OCI-LY1 (cell line): ENCODE measurements at regions not wholly inside any gene's neighbourhood (a gene's known extent, or its start where the extent isn't known, plus 50 kb on each side); places are given as distances from the start of the nearest gene placed in this dataset.

Experiments used
- H2AFZ ChIP-seq: fragments of 200-600 bp; sonication (generic), shearing (Covaris generic); 2 replicates; pipeline ENCODE4 v1.6.0; 2014; ENCODE audit warnings: antibody characterized with exemption, mild to moderate bottlenecking, low read length
- H3F3A ChIP-seq: fragments of 200-600 bp; sonication (generic), shearing (Covaris generic); 2 replicates; pipeline ENCODE4 v1.6.0; 2014; ENCODE audit warnings: mild to moderate bottlenecking, antibody characterized with exemption, low read length, moderate library complexity; ENCODE audit not compliant: insufficient read depth
- H3K27ac ChIP-seq: fragments of 200-600 bp; sonication (generic); 2 replicates; pipeline ENCODE4 v1.5.1; 2014; ENCODE audit warnings: low read length, mixed run types, mild to moderate bottlenecking, low read depth; ENCODE audit not compliant: poor library complexity, severe bottlenecking
- H3K27me3 ChIP-seq: fragments of 200-600 bp; sonication (generic); 2 replicates; pipeline ENCODE4 v1.6.0; 2014; ENCODE audit warnings: antibody characterized with exemption, mild to moderate bottlenecking, low read length, moderate library complexity; ENCODE audit not compliant: insufficient read depth
- H3K36me3 ChIP-seq: fragments of 200-600 bp; sonication (generic); 2 replicates; pipeline ENCODE4 v1.6.1; 2014; ENCODE audit warnings: mild to moderate bottlenecking, antibody characterized with exemption, low read length, moderate library complexity, mixed read lengths; ENCODE audit not compliant: insufficient read depth
- H3K4me1 ChIP-seq: fragments of 200-600 bp; sonication (generic); 2 replicates; pipeline ENCODE4 v1.5.1; 2014; ENCODE audit warnings: mild to moderate bottlenecking, low read length, moderate library complexity; ENCODE audit not compliant: insufficient read depth, severe bottlenecking
- H3K4me2 ChIP-seq: fragments of 200-600 bp; sonication (generic), shearing (Covaris generic); 2 replicates; pipeline ENCODE4 v1.6.1; 2014; ENCODE audit warnings: low read length
- H3K4me3 ChIP-seq: fragments of 200-600 bp; sonication (generic); 2 replicates; pipeline ENCODE4 v1.5.1; 2014; ENCODE audit warnings: low read length, low read depth, mild to moderate bottlenecking, mixed read lengths; ENCODE audit not compliant: poor library complexity, severe bottlenecking
- H3K79me2 ChIP-seq: fragments of 200-600 bp; shearing (Covaris generic); 2 replicates; pipeline ENCODE4 v1.6.1; 2016; ENCODE audit warnings: mixed run types, low read length, mixed read lengths; ENCODE audit not compliant: insufficient read depth
- H3K9ac ChIP-seq: fragments of 200-600 bp; sonication (generic), shearing (Covaris generic); 2 replicates; pipeline ENCODE4 v1.6.1; 2014; ENCODE audit warnings: mild to moderate bottlenecking, low read length, mixed read lengths
- H3K9me2 ChIP-seq: fragments of 200-600 bp; sonication (generic), shearing (Covaris generic); 2 replicates; pipeline ENCODE4 v1.6.1; 2014; ENCODE audit warnings: low read depth, mild to moderate bottlenecking, low read length, mixed read lengths
- H3K9me3 ChIP-seq: fragments of 200-600 bp; shearing (Covaris generic); 2 replicates; pipeline ENCODE4 v1.6.1; 2014; ENCODE audit warnings: low read length, mixed read lengths
- H4K20me1 ChIP-seq: fragments of 200-600 bp; sonication (generic), shearing (Covaris generic); 2 replicates; pipeline ENCODE4 v1.6.0; 2016; ENCODE audit warnings: mild to moderate bottlenecking, low read length; ENCODE audit not compliant: insufficient read depth
- CTCF ChIP-seq: fragments of 200-600 bp; sonication (generic), shearing (Covaris generic); IDR thresholded peaks from 2 replicates; pipeline ENCODE4 v1.5.1; 2017; ENCODE audit warnings: mild to moderate bottlenecking, antibody characterized with exemption, low read length, moderate library complexity, mixed read lengths
- EZH2 ChIP-seq: fragments of 200-600 bp; sonication (generic), shearing (Covaris generic); IDR thresholded peaks from 2 replicates; pipeline ENCODE4 v1.8.0; 2017; ENCODE audit warnings: borderline replicate concordance, mixed run types, mild to moderate bottlenecking, antibody characterized with exemption, low read length, moderate library complexity, mixed read lengths

DNA sequence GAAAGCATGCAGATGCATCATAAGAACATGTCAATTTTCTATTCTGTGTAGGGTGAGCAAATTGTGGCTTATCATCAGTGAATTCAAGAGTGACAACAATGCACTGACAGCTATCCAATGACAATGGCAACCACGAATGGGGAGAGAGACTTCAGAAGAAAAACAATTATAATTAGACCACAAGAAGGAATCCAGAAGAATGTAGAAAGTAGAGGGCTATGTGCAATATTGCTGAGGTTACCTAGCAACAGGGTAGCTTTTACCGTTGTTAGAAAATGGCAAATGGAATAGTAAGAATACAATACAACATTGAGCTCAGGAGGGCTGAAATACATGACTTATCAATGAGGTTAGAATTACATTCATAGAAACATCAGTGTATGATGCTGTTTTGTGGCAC is 71.1 kb upstream of the SESTD1 start:
- H4K20me1 ChIP-seq: no peaks in the 10 kb centered on the region
- no peaks in the 10 kb centered on the region for H3K27me3 ChIP-seq
- H3F3A ChIP-seq: no peaks in the 10 kb centered on the region
- no peaks in the 10 kb centered on the region for H3K9me2 ChIP-seq
- TF ChIP-seq CTCF: no peak
- no peak for TF ChIP-seq EZH2
- H3K27ac ChIP-seq: no peak overlapping the region
- H3K4me1 ChIP-seq: no peaks in the 10 kb centered on the region
- no peak overlapping the region for H2AFZ ChIP-seq
- no peaks in the 10 kb centered on the region for H3K9me3 ChIP-seq
- no peak overlapping the region for H3K9ac ChIP-seq
- H3K4me2 ChIP-seq: no peak overlapping the region
- no peaks in the 10 kb centered on the region for H3K79me2 ChIP-seq
- no peak overlapping the region for H3K4me3 ChIP-seq
- no peaks in the 10 kb centered on the region for H3K36me3 ChIP-seq

DNA sequence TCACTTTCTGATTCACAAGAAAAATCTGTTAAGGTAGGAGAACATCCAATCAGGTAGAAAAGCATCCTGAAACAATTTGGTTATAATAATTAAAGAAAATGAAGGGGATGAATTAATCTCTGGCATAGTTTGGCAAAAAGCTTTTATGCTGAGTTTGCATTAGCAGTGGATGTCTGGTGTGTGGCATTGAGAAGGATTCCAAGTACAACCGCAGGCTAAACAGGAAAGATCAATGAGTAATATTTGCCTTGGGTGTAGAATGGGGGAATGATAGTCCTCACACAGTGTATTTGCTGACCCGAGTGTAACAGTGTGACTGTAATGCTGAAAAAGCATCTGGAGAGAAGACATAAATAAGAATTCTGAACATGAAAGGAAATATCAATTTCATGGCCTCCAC is 68.3 kb upstream of the SESTD1 start:
- no peak for TF ChIP-seq CTCF
- no peak for TF ChIP-seq EZH2
- no peaks in the 10 kb centered on the region for H3K79me2 ChIP-seq
- H3K9me2 ChIP-seq: no peaks in the 10 kb centered on the region
- H3F3A ChIP-seq: no peaks in the 10 kb centered on the region
- H3K4me2 ChIP-seq: no peak overlapping the region
- no peaks in the 10 kb centered on the region for H4K20me1 ChIP-seq
- no peak overlapping the region for H2AFZ ChIP-seq
- H3K4me1 ChIP-seq: no peaks in the 10 kb centered on the region
- H3K36me3 ChIP-seq: no peaks in the 10 kb centered on the region
- no peak overlapping the region for H3K4me3 ChIP-seq
- H3K9ac ChIP-seq: no peak overlapping the region
- H3K27me3 ChIP-seq: no peaks in the 10 kb centered on the region
- no peaks in the 10 kb centered on the region for H3K9me3 ChIP-seq
- H3K27ac ChIP-seq: no peak overlapping the region

GRCh38 chr2:179331061-179331460 is 66.4 kb upstream of the SESTD1 start:
- no peaks in the 10 kb centered on the region for H3K27me3 ChIP-seq
- no peaks in the 10 kb centered on the region for H4K20me1 ChIP-seq
- no peaks in the 10 kb centered on the region for H3K79me2 ChIP-seq
- no peak overlapping the region for H3K4me2 ChIP-seq
- no peaks in the 10 kb centered on the region for H3K9me2 ChIP-seq
- no peaks in the 10 kb centered on the region for H3F3A ChIP-seq
- no peaks in the 10 kb centered on the region for H3K9me3 ChIP-seq
- H3K9ac ChIP-seq: no peak overlapping the region
- H3K27ac ChIP-seq: no peak overlapping the region
- TF ChIP-seq CTCF (no peak), EZH2 (no peak)
- no peak overlapping the region for H3K4me3 ChIP-seq
- no peaks in the 10 kb centered on the region for H3K4me1 ChIP-seq
- no peak overlapping the region for H2AFZ ChIP-seq
- H3K36me3 ChIP-seq: no peaks in the 10 kb centered on the region
